ENCODE measurements at regions not wholly inside any gene's neighbourhood (a gene's known extent, or its start where the extent isn't known, plus 50 kb on each side); places are given as distances from the start of the nearest gene placed in this dataset.

- DNase-seq (ENCODE audit: low spot score), result no peak
Observed at GRCh38 chrX:42619068-42619467, 158.9 kb downstream of the PPP1R2C start.

GRCh38 chrX:42616981-42617380, 161.0 kb downstream of the PPP1R2C start:
- no peak for DNase-seq (ENCODE audit: low spot score)

GRCh38 chrX:42615161-42615563, 162.8 kb downstream of the PPP1R2C start:
- DNase-seq (ENCODE audit: low spot score), result no peak

- DNase-seq (ENCODE audit: low spot score), result no peak
Observed at GRCh38 chrX:42606591-42606990, 171.4 kb downstream of the PPP1R2C start.

- no peak for DNase-seq (ENCODE audit: low spot score)
Observed at GRCh38 chrX:42604302-42604701, 173.7 kb downstream of the PPP1R2C start.

- no peak for DNase-seq (ENCODE audit: low spot score)
Observed at GRCh38 chrX:42603016-42603415, 174.9 kb downstream of the PPP1R2C start.

GRCh38 chrX:42602566-42602965, 175.4 kb downstream of the PPP1R2C start:
- no peak for DNase-seq (ENCODE audit: low spot score)

- DNase-seq (ENCODE audit: low spot score), result no peak
Observed at GRCh38 chrX:42602136-42602535, 175.8 kb downstream of the PPP1R2C start.

- no peak for DNase-seq (ENCODE audit: low spot score)
Observed at GRCh38 chrX:42597481-42597880, 180.5 kb downstream of the PPP1R2C start.

GRCh38 chrX:42585842-42586621, 191.9 kb downstream of the PPP1R2C start:
- no peak for DNase-seq (ENCODE audit: low spot score)

GRCh38 chrX:42577936-42578470, 200.0 kb downstream of the PPP1R2C start:
- DNase-seq (ENCODE audit: low spot score), result no peak

- no peak for DNase-seq (ENCODE audit: low spot score)
Observed at GRCh38 chrX:42567268-42567667, 210.7 kb downstream of the PPP1R2C start.

- no peak for DNase-seq (ENCODE audit: low spot score)
Observed at GRCh38 chrX:42565739-42566138, 212.2 kb downstream of the PPP1R2C start.

- DNase-seq (ENCODE audit: low spot score), result no peak
Observed at GRCh38 chrX:42546800-42547199, 231.2 kb downstream of the PPP1R2C start.

- DNase-seq (ENCODE audit: low spot score), result no peak
Observed at GRCh38 chrX:42544883-42545282, 233.1 kb downstream of the PPP1R2C start.

GRCh38 chrX:42541554-42541953, 236.4 kb downstream of the PPP1R2C start:
- no peak for DNase-seq (ENCODE audit: low spot score)

- DNase-seq (ENCODE audit: low spot score), result no peak
Observed at GRCh38 chrX:42540146-42540545, 237.8 kb downstream of the PPP1R2C start.

- DNase-seq (ENCODE audit: low spot score), result no peak
Observed at GRCh38 chrX:42538405-42538804, 239.6 kb downstream of the PPP1R2C start.

GRCh38 chrX:42536286-42536685, 241.7 kb downstream of the PPP1R2C start:
- DNase-seq (ENCODE audit: low spot score), result no peak

- no peak for DNase-seq (ENCODE audit: low spot score)
Observed at GRCh38 chrX:42535233-42535632, 242.7 kb downstream of the PPP1R2C start.

GRCh38 chrX:42533761-42534160, 244.2 kb downstream of the PPP1R2C start:
- DNase-seq (ENCODE audit: low spot score), result no peak

GRCh38 chrX:42531441-42531840, 246.5 kb downstream of the PPP1R2C start:
- no peak for DNase-seq (ENCODE audit: low spot score)

- peak; percentile 64 for DNase-seq (ENCODE audit: low spot score)
Observed at GRCh38 chrX:42530027-42530426, 247.9 kb downstream of the PPP1R2C start.

- DNase-seq (ENCODE audit: low spot score), result peak; percentile 33
Observed at GRCh38 chrX:42524379-42524778, 253.6 kb downstream of the PPP1R2C start.
